BE2C (cell line): ENCODE measurements at regions not wholly inside any gene's neighbourhood (a gene's known extent, or its start where the extent isn't known, plus 50 kb on each side); places are given as distances from the start of the nearest gene placed in this dataset.
A peak's percentile ranks its signal among the peaks of the same experiment; 100 is the strongest.

Source experiments
- DNase-seq: peaks from one replicate; pipeline ENCODE4 v3.0.0-alpha.2; 2020
- H3K27me3 ChIP-seq: fragments of 250-450 bp; sonication (Bioruptor Pico); 2 replicates; pipeline ENCODE4 v1.5.1; 2020; ENCODE audit warnings: mild to moderate bottlenecking
- H3K36me3 ChIP-seq: fragments of 250-450 bp; sonication (Bioruptor Pico); 2 replicates; pipeline ENCODE4 v1.5.1; 2020; ENCODE audit warnings: mild to moderate bottlenecking
- H3K4me1 ChIP-seq: fragments of 250-450 bp; sonication (Bioruptor Pico); 2 replicates; pipeline ENCODE4 v1.5.1; 2020
- H3K4me3 ChIP-seq: 2 replicates; pipeline ENCODE4 v1.5.1; 2011; ENCODE audit warnings: low read depth, low read length
- H3K9me3 ChIP-seq: fragments of 250-450 bp; sonication (Bioruptor Pico); 2 replicates; pipeline ENCODE4 v1.5.1; 2020
- TF ChIP-seq, protein P1 (sequence below): IDR thresholded peaks from 2 replicates; pipeline ENCODE4 v1.5.1; 2012; ENCODE audit warnings: mild to moderate bottlenecking, low read depth, low read length

DNA sequence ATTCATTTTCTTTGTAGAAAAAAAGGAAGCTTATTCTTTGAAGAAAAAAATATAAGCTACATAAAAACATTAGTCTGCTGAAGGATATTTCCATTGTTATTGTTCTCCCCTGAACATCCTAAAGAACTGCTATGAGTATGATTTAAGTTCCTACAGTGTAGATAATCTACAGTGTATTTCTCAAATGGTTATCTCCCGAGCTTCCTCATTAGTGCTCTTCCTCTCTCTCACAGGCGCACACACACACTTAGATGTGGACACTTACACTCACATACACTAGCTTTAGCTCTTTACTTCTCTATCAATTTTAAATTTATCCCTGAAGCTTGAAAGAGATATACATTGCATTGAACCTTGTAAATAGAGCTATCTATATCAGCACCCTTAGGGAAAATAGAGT, 681.0 kb downstream of the KCNJ3 start:
- TF ChIP-seq, protein P1, sequence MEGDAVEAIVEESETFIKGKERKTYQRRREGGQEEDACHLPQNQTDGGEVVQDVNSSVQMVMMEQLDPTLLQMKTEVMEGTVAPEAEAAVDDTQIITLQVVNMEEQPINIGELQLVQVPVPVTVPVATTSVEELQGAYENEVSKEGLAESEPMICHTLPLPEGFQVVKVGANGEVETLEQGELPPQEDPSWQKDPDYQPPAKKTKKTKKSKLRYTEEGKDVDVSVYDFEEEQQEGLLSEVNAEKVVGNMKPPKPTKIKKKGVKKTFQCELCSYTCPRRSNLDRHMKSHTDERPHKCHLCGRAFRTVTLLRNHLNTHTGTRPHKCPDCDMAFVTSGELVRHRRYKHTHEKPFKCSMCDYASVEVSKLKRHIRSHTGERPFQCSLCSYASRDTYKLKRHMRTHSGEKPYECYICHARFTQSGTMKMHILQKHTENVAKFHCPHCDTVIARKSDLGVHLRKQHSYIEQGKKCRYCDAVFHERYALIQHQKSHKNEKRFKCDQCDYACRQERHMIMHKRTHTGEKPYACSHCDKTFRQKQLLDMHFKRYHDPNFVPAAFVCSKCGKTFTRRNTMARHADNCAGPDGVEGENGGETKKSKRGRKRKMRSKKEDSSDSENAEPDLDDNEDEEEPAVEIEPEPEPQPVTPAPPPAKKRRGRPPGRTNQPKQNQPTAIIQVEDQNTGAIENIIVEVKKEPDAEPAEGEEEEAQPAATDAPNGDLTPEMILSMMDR = no peak
- no peak for DNase-seq
- no peaks in the 10 kb centered on the region for H3K27me3 ChIP-seq
- H3K4me1 ChIP-seq = no peaks in the 10 kb centered on the region
- no peak overlapping the region for H3K4me3 ChIP-seq
- no peaks in the 10 kb centered on the region for H3K36me3 ChIP-seq
- H3K9me3 ChIP-seq = no peaks in the 10 kb centered on the region

DNA sequence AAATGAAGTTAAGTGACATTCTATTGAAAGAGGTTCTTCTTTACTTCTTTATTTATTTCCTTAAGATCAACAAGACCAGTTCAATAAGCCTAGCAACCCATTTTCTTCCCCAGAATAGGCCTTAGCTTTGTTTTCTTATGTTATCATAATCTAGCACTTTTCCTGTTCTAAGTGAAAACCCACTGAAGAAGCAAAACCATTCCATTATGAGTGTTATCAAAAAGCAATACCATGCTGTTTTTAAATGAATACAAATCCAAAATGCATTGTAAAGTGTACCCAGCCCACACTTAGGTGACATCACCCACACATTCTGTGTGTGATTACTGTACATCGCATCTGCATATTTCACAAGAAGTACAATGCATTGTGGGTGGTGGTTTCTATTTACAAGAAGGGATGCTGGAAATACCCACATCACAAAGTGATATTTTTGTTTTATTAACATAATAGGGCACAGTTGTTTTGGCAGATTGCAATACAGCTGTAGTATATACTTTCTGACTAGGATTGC, 679.5 kb downstream of the KCNJ3 start:
- no peak overlapping the region for H3K4me3 ChIP-seq
- H3K27me3 ChIP-seq = no peaks in the 10 kb centered on the region
- no peaks in the 10 kb centered on the region for H3K36me3 ChIP-seq
- H3K9me3 ChIP-seq = no peaks in the 10 kb centered on the region
- H3K4me1 ChIP-seq = no peaks in the 10 kb centered on the region
- TF ChIP-seq, protein P1 = no peak
- no peak for DNase-seq

DNA sequence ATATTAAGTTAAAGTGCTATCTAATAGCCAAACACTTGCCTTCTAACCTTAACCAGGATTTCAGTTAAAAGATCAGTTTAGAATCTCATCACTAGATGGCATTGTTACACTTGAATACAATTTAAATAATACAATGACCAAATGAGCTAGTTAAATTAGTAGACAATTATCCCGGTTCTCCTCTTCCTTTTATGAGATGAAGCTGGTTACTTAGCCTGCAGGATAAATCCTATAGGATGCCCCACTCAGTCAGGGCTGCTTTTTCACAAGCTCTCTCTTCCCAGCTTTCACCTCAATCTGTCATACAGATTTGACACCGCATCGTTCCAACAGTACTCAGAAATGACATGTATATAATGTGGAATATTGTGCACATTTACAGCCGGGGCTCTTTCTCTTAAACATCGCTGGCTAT, 678.8 kb downstream of the KCNJ3 start:
- H3K9me3 ChIP-seq = no peaks in the 10 kb centered on the region
- no peaks in the 10 kb centered on the region for H3K4me1 ChIP-seq
- no peaks in the 10 kb centered on the region for H3K27me3 ChIP-seq
- H3K4me3 ChIP-seq = no peak overlapping the region
- TF ChIP-seq, protein P1 = peak; percentile 15; the same call in 1 of the 2 replicates
- H3K36me3 ChIP-seq = no peaks in the 10 kb centered on the region
- no peak for DNase-seq

DNA sequence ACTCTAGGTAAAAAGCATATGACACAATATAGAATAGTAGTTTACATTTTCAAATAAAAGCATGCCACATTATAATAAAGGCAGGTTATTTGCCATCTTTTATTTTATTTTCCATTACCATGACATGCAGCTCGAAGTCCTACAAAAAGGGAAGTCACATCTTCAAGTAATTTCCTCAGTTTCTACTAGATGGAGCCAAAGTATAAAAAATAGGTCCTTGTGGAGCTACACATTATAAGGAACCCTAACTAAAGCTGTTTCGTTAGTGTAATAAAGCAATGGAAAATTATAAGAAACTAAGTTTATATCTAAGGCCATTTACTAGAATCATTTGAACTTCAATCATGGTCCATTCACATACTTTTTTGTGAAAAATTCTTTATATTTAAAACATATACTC, 674.5 kb downstream of the KCNJ3 start:
- TF ChIP-seq, protein P1 = peak; percentile 27; the same call in 1 of the 2 replicates
- Histone ChIP-seq H3K4me1 (no peaks in the 10 kb centered on the region), H3K27me3 (no peaks in the 10 kb centered on the region), H3K9me3 (no peaks in the 10 kb centered on the region), H3K4me3 (no peak overlapping the region), H3K36me3 (no peaks in the 10 kb centered on the region)
- DNase-seq = no peak

DNA sequence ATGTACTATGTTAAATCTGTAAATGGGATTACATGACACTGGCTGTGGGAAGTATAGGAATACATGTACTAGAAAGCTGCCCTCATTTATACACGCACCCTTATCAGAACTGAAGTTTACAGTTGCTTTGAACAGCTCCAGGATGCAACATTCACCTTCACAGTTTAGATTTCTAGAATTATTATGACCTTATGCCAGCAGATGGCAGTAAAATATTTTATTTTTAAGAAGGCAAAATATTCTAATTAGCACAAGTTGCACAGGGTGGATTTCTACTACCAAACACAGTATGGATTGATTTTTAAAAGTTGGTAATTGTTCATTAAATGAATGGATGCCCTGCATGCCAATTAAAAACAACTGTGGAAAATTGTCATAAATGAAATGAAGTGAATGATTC, 670.4 kb downstream of the KCNJ3 start:
- H3K4me3 ChIP-seq = no peak overlapping the region
- TF ChIP-seq, protein P1 = peak; percentile 10; the same call in 1 of the 2 replicates
- H3K9me3 ChIP-seq = no peaks in the 10 kb centered on the region
- DNase-seq = no peak
- H3K4me1 ChIP-seq = no peaks in the 10 kb centered on the region
- no peaks in the 10 kb centered on the region for H3K36me3 ChIP-seq
- no peaks in the 10 kb centered on the region for H3K27me3 ChIP-seq

DNA sequence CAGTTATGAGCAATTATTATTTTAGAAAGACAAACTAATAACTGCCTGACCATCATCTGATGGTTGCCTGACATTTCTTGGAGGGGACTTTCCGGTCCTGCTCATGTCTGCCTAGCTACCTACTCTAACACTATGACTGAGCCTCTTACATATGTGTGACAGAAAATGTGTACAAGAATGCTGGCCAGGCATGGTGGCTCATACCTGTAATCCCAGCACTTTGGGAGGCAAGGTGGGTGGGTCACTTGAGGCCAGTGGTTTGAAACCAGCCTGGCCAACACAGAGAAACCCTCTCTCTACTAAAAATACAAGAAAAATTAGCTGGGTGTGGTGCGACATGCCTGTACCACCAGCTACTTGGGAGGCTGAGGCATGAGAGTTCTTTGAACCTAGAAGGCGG, 666.3 kb downstream of the KCNJ3 start:
- Histone ChIP-seq H3K27me3 (no peaks in the 10 kb centered on the region), H3K36me3 (no peaks in the 10 kb centered on the region), H3K4me3 (no peak overlapping the region), H3K9me3 (no peaks in the 10 kb centered on the region), H3K4me1 (no peaks in the 10 kb centered on the region)
- TF ChIP-seq, protein P1 = no peak
- DNase-seq = no peak
